Heart right ventricle (tissue), 16 donors: ENCODE measurements at regions not wholly inside any gene's neighbourhood (a gene's known extent, or its start where the extent isn't known, plus 50 kb on each side); places are given as distances from the start of the nearest gene placed in this dataset.

Experiments used
- ATAC-seq, 8 donors: fragments of 200-7000 bp; cut with Tn5 transposase; one replicate each; pipeline ENCODE4 v1.9.1; 2020; ENCODE audit warnings: mild to moderate bottlenecking in 8 of 8, moderate library complexity in 8 of 8, moderate number of reproducible peaks in 1 of 8
- DNase-seq, 2 donors: peaks; one replicate each; pipeline ENCODE4 v3.0.0-alpha.2; 2020
- H3K27ac ChIP-seq, 10 donors: fragments of 200-600 bp; sonication (generic) in 2 of 10; one replicate each; pipeline versions ENCODE4 v1.5.0 to v1.8.0; 2020 to 2022; ENCODE audit warnings: mild to moderate bottlenecking in 3 of 10
- H3K27me3 ChIP-seq, 7 donors: fragments of 200-600 bp; one replicate each; pipeline ENCODE4 v1.8.0; 2021 to 2022; ENCODE audit warnings: mild to moderate bottlenecking in 2 of 7
- H3K36me3 ChIP-seq, 9 donors: fragments of 200-600 bp; sonication (generic) in 1 of 9; one replicate each; pipeline versions ENCODE4 v1.5.0 to v1.8.0; 2020 to 2022; ENCODE audit warnings: mild to moderate bottlenecking in 2 of 9
- H3K4me1 ChIP-seq, 9 donors: fragments of 200-600 bp; sonication (generic) in 1 of 9; one replicate each; pipeline versions ENCODE4 v1.5.0 to v1.8.0; 2020 to 2022; ENCODE audit warnings: mild to moderate bottlenecking in 4 of 9
- H3K4me3 ChIP-seq, 10 donors: fragments of 200-600 bp; sonication (generic) in 2 of 10; one replicate each; pipeline versions ENCODE4 v1.5.0 to v1.8.0; 2020 to 2022; ENCODE audit warnings: mild to moderate bottlenecking in 7 of 10, moderate library complexity in 2 of 10
- H3K9me3 ChIP-seq, 11 donors: fragments of 200-600 bp in 10 of 11; sonication (generic) in 2 of 11; one replicate each; pipeline versions ENCODE4 v1.5.0 to v1.8.0; 2013 to 2022; ENCODE audit warnings: mild to moderate bottlenecking in 2 of 11, control low read depth in 1 of 11, moderate library complexity in 1 of 11
- CTCF ChIP-seq, 9 donors: fragments of 200-600 bp; sonication (generic) in 2 of 9; IDR thresholded peaks; one replicate each; pipeline versions ENCODE4 v1.5.0 to v1.8.0; 2021 to 2022; ENCODE audit warnings: antibody characterized with exemption in 9 of 9, mild to moderate bottlenecking in 5 of 9, moderate library complexity in 1 of 9
- WGBS, 2 donors: extraction: QIAGEN DNeasy Blood & Tissue Kit; methylation state at CpG; one replicate each; pipeline ENCODE4 v1.1.7; 2013; ENCODE audit warnings: inconsistent platforms in 1 of 2; 5-methylcytosine and 5-hydroxymethylcytosine counted together
- intact Hi-C, 10 donors: fragments of 100-400 bp; cut with DNase I; formaldehyde crosslinking; loops; one replicate each; pipeline versions ENCODE4 v1.11.1 to v1.14.2; 2022
- donor health status: Arrhythmogenic right ventricular cardiomyopathy.
- donor health status: ischemic (EF 13 %, LVEDD 7.1; RV severe dilation, severe dysfunction).
- donor health status: healthy with polysubstance abuse.
- donor health status: DM: no; HTN: yes; CAD: no.
- donor health status: DM: no; HTN: no; CAD: no.
- donor health status: ischemic (EF 25% LVEDD 6.9; RV normal size, moderate dysfunction).
- donor health status: ischemic (EF 25% LVEDD 5.7; RV mildly dilated, moderate dysfunction).
- donor health status: healthy.
- donor health status: DM: yes; HTN: yes; CAD: no.
- donor health status: Ischemic cardiomyopathy.
- donor health status: ischemic (EF 35%, LVEDD 5.7; RV mildly dilated, moderate dysfunction).
- donor health status: nonischemic (EF 11% LVEDD 7.7; RV severe dilation, severe dysfunction).
- donor health status: DM: yes; HTN: yes; CAD: no.
- donor health status: PGD.
- donor health status: ischemic (EF 29% LVEDD 5.4; RV normal size, mild dysfunction).
- donor health status: nonischemic (EF 23%, LVEDD 6.1; RV moderate dilation, normal function).

- H3K4me1 ChIP-seq: no peaks in the 10 kb centered on the region
- H3K27ac ChIP-seq: no peak overlapping the region
- H3K9me3 ChIP-seq: no peaks in the 10 kb centered on the region
- intact Hi-C loops: loop anchor here in 3 of 10 donors (5.0 to 10.0 kb wide), 3 partner anchors 231 to 1354 kb away; no protein-coding TSS in a partner anchor
- DNase-seq (no peak), ATAC-seq (no peak)
- 58 to 70% methylated on average over 5 of the region's 5 CpGs for WGBS, 2 donors
- H3K36me3 ChIP-seq: no peaks in the 10 kb centered on the region
- H3K4me3 ChIP-seq: no peak overlapping the region
- no peak for TF ChIP-seq CTCF (IDR thresholded peaks at IDR 0.05)
- no peaks in the 10 kb centered on the region for H3K27me3 ChIP-seq
Measured at GRCh38 chr3:181330821-181331563, 341.5 kb upstream of the DNAJC19 start.

- ATAC-seq (no peak), DNase-seq (no peak)
- no peaks in the 10 kb centered on the region for H3K4me1 ChIP-seq
- H3K27ac ChIP-seq: no peak overlapping the region
- 62 to 65% methylated on average over 3 of the region's 3 CpGs for WGBS, 2 donors
- intact Hi-C loops: loop anchor here in 3 of 10 donors (5.0 to 10.0 kb wide), 3 partner anchors 232 to 1355 kb away; no protein-coding TSS in a partner anchor
- H3K9me3 ChIP-seq: no peaks in the 10 kb centered on the region
- no peak for TF ChIP-seq CTCF (IDR thresholded peaks at IDR 0.05)
- H3K36me3 ChIP-seq: no peaks in the 10 kb centered on the region
- H3K4me3 ChIP-seq: no peak overlapping the region
- no peaks in the 10 kb centered on the region for H3K27me3 ChIP-seq
Measured at GRCh38 chr3:181330257-181330656, 340.7 kb upstream of the DNAJC19 start.

- no peaks in the 10 kb centered on the region for H3K9me3 ChIP-seq
- TF ChIP-seq CTCF (IDR thresholded peaks at IDR 0.05): no peak
- H3K27me3 ChIP-seq: no peaks in the 10 kb centered on the region
- H3K4me3 ChIP-seq: no peak overlapping the region
- no peaks in the 10 kb centered on the region for H3K36me3 ChIP-seq
- intact Hi-C loops: loop anchor here in 5 of 10 donors (2.0 to 10.0 kb wide), 4 partner anchors 368 to 376 kb away; no protein-coding TSS in a partner anchor
- no peak for DNase-seq
- no peak overlapping the region for H3K27ac ChIP-seq
- no peaks in the 10 kb centered on the region for H3K4me1 ChIP-seq
- 76 to 78% methylated on average over 2 of the region's 2 CpGs for WGBS, 2 donors
- ATAC-seq: no peak
Measured at GRCh38 chr3:181329024-181329423, 339.5 kb upstream of the DNAJC19 start.

GRCh38 chr3:181328346-181328745 is 338.8 kb upstream of the DNAJC19 start:
- DNase-seq (no peak), ATAC-seq (no peak)
- no peak for TF ChIP-seq CTCF (IDR thresholded peaks at IDR 0.05)
- Histone ChIP-seq H3K36me3 (no peaks in the 10 kb centered on the region), H3K27ac (no peak overlapping the region), H3K4me3 (no peak overlapping the region), H3K27me3 (no peaks in the 10 kb centered on the region), H3K9me3 (no peaks in the 10 kb centered on the region), H3K4me1 (no peaks in the 10 kb centered on the region)
- 75 to 76% methylated on average over 5 of the region's 5 CpGs for WGBS, 2 donors
- intact Hi-C loops: loop anchor here in 5 of 10 donors (2.0 to 10.0 kb wide), 4 partner anchors 369 to 376 kb away; no protein-coding TSS in a partner anchor
